Neural crest cell (in vitro differentiated cells): ENCODE measurements at regions not wholly inside any gene's neighbourhood (a gene's known extent, or its start where the extent isn't known, plus 50 kb on each side); places are given as distances from the start of the nearest gene placed in this dataset.
A peak's percentile ranks its signal among the peaks of the same experiment; 100 is the strongest.

ENCODE experiments used
- DNase-seq: peaks from one replicate; pipeline ENCODE4 v3.0.0; 2021; ENCODE audit warnings: low read depth, mixed read lengths, low spot score
- H3K27ac Mint-ChIP-seq: one replicate; pipeline ENCODE4 v1.8.0; 2021; ENCODE audit warnings: mild to moderate bottlenecking, mixed read lengths; ENCODE audit not compliant: unreplicated experiment
- H3K27me3 Mint-ChIP-seq: 2 replicates; pipeline ENCODE4 v1.8.0; 2021; ENCODE audit warnings: low read depth, mild to moderate bottlenecking, mixed read lengths
- H3K36me3 Mint-ChIP-seq: 2 replicates; pipeline ENCODE4 v1.8.0; 2021; ENCODE audit warnings: low read depth, mild to moderate bottlenecking, mixed read lengths
- H3K4me1 Mint-ChIP-seq: 2 replicates; pipeline ENCODE4 v1.8.0; 2021; ENCODE audit warnings: mixed read lengths
- H3K4me3 Mint-ChIP-seq: one replicate; pipeline ENCODE4 v1.8.0; 2021; ENCODE audit warnings: mild to moderate bottlenecking, mixed read lengths
- H3K9me3 Mint-ChIP-seq: 2 replicates; pipeline ENCODE4 v1.8.0; 2021; ENCODE audit warnings: mixed read lengths
- CTCF ChIP-seq: fragments of 200-600 bp; sonication (generic); conservative IDR thresholded peaks from 2 replicates; pipeline ENCODE4 v1.5.0; 2021; ENCODE audit warnings: antibody characterized with exemption, mild to moderate bottlenecking

DNA sequence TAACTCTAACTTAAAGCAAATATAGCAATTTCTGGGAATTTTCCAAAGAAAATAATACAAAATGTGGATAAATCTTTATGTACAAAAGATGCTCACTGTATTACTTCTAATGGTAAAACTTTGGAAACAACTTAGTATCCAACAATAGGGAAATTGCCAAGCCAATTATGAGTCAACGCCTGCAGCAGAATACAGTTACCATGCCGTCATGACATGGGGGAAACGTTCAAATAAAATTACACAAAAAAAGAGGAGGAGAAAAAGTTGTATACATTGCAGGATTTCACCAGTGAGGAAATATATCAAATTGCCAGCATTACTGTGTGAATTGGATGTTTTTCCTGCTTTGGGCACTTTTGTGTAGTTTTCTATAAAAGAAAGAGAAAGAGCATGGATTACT lies 469.6 kb downstream of the SOX9 start:
- Mint-ChIP-seq H3K9me3 (no peaks in the 10 kb centered on the region), H3K4me1 (peaks cover 38% of the 10 kb centered on the region), H3K27me3 (peaks cover 65% of the 10 kb centered on the region), H3K27ac (no peak overlapping the region), H3K36me3 (no peaks in the 10 kb centered on the region), H3K4me3 (peak overlapping the region; percentile 61)
- DNase-seq, result no peak
- no peak for TF ChIP-seq CTCF

DNA sequence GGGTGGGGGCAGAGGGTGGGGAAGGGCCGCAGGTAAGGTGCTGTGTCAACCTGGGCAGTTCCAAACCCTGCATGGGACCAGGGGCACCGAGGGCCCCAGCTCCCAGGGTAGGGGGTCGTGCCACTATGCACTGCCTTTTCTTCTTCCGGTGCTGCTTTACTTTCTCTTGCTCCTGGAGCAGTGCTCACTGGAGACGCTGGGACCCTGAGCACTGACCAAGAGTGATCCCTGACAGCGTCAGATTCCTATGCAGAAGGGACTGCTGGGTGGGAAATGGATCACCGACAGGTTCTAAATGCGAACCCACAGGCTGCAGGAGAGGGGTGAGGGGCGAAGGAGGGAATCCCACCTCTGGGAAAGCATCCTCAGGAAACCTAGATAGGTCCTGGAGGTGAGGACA lies 470.1 kb downstream of the SOX9 start:
- no peak for DNase-seq
- TF ChIP-seq CTCF, result no peak
- no peaks in the 10 kb centered on the region for H3K36me3 Mint-ChIP-seq
- H3K4me1 Mint-ChIP-seq, result peaks cover 38% of the 10 kb centered on the region
- H3K4me3 Mint-ChIP-seq, result peak overlapping the region; percentile 92
- H3K9me3 Mint-ChIP-seq, result no peaks in the 10 kb centered on the region
- peaks cover 66% of the 10 kb centered on the region for H3K27me3 Mint-ChIP-seq
- H3K27ac Mint-ChIP-seq, result no peak overlapping the region

GRCh38 chr17:72591289-72592241 lies 470.7 kb downstream of the SOX9 start:
- Mint-ChIP-seq H3K36me3 (no peaks in the 10 kb centered on the region), H3K9me3 (no peaks in the 10 kb centered on the region), H3K4me3 (peak overlapping the region; percentile 92), H3K4me1 (peaks cover 38% of the 10 kb centered on the region), H3K27ac (peak overlapping the region; percentile 86), H3K27me3 (peaks cover 65% of the 10 kb centered on the region)
- TF ChIP-seq CTCF, result no peak
- peak; percentile 25 for DNase-seq

GRCh38 chr17:72592242-72592966 lies 471.6 kb downstream of the SOX9 start:
- H3K27me3 Mint-ChIP-seq, result peaks cover 66% of the 10 kb centered on the region
- peak overlapping the region; percentile 96 for H3K27ac Mint-ChIP-seq
- H3K4me3 Mint-ChIP-seq, result peak overlapping the region; percentile 92
- TF ChIP-seq CTCF, result no peak
- peak; percentile 84 for DNase-seq
- peaks cover 37% of the 10 kb centered on the region for H3K4me1 Mint-ChIP-seq
- H3K9me3 Mint-ChIP-seq, result no peaks in the 10 kb centered on the region
- no peaks in the 10 kb centered on the region for H3K36me3 Mint-ChIP-seq

DNA sequence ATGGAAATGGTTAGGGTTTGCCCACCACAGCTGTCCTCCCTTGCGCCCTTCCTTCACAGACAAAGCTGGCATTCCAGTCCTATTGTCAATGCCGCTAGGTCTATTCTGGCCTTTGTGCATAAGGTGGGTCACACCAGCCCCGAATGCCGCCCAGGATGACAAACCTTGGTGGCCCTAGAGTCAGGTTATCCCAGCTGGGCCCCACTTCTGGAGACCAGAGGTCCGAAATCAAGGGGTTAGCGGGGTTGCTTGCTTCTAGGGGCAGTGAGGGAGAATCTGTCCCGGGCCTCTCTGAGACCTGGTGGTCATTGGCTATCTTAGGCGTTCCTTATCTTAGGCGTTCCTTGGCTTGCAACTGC lies 472.1 kb downstream of the SOX9 start:
- Mint-ChIP-seq H3K27me3 (peaks cover 66% of the 10 kb centered on the region), H3K4me3 (peak overlapping the region; percentile 67), H3K9me3 (no peaks in the 10 kb centered on the region), H3K4me1 (peaks cover 31% of the 10 kb centered on the region), H3K36me3 (no peaks in the 10 kb centered on the region), H3K27ac (no peak overlapping the region)
- TF ChIP-seq CTCF, result no peak
- no peak for DNase-seq
